HG03159 (cell line): ENCODE measurements at regions not wholly inside any gene's neighbourhood (a gene's known extent, or its start where the extent isn't known, plus 50 kb on each side); places are given as distances from the start of the nearest gene placed in this dataset.
"Not testable (repeated sequence)": the region's sequence is repeated elsewhere in the genome, so short reads cannot be mapped to it uniquely, and the experiment has no call there.

ENCODE experiments used
- ATAC-seq: cut with Tn5 transposase; IDR thresholded peaks from one replicate; pipeline ENCODE4 v1.9.1; 2021; ENCODE audit warnings: mild to moderate bottlenecking, moderate library complexity; ENCODE audit not compliant: unreplicated experiment

DNA sequence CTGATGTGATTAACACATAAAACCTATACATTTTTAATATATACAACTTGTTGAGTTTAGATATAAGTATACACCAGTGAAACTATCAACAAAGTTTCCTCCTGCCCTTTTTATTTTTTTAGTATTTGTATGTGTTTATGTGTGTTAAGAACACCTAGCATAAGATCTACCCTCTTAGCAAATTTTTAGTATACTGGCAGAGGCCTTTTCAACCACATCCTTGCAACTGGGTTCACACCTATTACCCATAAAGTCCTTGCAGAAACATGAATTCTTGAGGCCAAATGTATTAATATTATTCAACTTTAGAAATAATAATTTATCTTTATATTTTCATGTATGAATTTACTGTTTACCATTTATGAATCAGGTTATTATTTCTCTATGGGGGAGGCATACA lies 119.7 kb upstream of the CRIM1 start:
- no peak for ATAC-seq

DNA sequence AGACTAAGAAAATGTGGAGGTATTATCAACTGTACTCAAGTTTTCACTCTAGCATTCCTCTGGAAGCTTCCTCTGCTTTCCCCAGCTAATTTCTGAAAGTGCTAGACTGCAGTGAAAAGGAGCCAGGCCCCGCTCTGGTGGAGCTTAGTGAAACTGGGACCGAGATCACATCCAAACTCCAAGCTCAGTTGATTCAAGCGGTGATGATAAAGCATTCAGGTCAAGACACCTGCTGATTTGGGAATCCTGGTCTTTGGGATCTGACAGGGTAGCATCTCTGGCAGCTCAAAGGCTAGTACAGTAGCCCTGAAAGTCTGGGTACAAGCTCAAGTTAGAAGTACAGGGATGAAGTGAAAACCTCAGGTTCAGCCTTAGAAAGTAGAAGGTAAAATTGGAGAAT lies 120.2 kb upstream of the CRIM1 start:
- no peak for ATAC-seq

DNA sequence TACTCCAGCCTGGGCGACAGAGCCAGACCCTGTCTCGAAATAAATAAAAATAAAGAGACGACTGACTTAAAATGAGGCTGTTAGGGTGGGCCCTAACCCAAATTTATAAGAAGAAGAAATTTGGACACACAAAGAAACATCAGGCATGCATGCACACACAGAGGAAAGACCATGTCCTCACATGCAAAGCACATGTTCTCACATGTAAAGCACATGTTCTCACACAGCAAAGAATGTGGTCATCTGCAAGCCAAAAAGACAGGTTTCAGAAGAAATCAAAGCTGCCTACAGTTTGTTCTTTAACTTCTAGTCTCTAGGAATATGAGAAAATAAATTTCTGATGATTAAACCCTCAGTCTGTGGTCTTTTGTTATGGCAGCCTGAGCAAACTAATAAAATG lies 132.3 kb upstream of the CRIM1 start:
- no peak for ATAC-seq

DNA sequence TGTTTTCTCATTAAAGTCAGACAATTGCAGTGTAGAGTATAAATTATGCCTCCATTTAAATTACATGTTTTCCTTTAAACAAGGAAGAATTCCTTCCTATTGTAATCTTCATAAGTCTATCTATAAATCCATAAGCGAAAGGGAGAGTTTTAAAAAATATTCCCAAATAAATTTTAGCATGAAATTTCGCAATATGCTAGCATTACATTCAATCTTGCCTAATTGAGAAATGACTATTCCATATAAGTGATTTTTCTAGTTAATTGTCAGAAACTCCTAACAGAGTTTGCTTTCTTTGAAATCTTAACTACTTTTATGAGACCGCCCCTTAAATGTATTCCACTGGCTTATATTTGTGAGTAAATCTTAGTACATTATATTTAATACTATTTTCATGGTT lies 133.1 kb upstream of the CRIM1 start:
- no peak for ATAC-seq

DNA sequence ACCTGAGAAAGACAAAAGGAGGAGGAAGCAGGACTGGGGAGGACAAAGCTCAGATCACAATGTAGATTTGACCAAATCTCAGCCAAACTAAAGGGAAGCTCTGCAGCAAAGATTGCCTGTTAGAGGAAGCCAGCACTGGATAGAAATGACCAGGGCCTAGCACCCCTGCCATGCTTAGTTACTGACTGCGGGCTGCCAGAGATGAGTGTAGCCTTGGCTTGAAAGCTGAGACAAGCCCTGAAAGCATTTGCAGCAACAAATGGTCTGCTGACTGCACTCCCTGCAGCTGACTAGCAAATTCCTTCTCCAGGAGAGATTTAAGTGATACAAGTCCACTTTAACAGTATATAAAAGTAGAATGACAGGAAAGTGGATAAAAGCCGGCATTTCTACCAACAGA lies 140.9 kb upstream of the CRIM1 start:
- no peak for ATAC-seq

DNA sequence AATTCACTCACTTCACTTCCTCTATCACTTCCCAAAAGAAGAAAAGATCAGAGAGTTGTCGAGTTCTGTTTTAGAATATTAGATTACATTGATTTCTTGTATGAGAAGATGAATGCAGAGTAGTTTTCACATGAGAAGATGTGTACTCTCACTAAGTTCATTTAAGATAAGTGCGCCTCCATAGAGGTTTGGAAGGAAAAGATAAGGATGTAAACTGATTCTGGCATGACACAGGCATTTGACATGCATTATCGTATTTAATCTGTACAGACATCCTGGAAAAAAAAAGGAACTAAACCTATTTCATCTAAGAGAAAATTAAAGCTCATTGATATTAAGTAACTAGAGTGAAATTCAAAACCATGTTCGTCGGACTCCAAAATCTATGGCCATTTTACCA lies 152.2 kb upstream of the CRIM1 start:
- no peak for ATAC-seq

DNA sequence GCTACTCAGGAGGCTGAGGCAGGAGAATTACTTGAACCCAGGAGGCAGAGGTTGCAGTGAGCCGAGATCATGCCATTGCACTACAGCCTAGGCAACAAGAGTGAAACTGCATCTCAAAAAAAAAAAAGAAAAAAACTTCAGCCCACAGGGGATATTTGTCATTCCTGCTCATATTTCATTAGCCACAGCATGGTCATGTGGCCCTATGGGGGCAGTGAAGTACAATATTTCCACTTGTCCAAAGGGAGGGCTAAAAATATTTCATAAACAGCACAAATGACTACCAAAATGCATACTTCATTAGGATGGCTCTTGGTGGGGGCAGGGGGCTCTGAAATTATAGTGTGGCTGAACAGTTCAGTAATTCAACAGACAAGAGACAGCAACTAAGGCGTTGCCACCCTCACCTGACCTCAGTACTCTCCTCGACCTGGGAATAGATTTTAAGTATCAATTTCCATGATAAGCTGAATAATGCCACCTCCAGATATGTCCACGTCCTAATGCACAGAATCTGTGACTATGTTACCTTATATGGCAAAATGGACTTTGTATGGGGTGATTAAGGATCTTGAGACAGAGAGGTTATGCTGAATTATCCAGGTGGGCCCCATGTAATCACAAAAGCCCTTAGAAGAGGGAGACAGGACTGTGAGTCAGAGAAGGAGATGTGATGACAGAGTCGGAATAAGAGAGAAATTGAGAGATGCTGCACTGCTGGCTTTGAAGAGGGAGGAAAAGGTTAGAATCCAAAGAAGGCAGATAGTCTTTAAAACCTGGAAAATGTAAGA lies 158.2 kb upstream of the CRIM1 start:
- no peak for ATAC-seq

DNA sequence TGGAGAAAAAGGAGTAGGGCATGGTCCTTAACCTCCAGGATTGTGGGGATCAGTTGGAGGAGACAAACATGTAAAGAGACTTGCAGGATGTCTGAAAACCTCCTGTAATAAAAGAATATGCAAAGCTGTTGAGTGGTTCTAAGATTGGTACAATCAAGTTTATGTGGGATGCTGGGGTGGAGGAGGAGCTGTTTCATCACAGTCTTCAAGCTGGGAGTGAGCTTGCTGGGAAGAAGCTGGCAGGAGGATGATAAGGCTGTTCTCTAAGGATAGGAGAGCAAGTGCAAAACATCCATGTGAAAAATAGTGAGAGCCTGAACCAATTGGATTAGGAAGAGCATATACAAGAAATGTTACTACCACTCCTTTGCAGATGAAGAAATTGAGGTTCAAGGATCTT lies 161.9 kb upstream of the CRIM1 start:
- no peak for ATAC-seq

DNA sequence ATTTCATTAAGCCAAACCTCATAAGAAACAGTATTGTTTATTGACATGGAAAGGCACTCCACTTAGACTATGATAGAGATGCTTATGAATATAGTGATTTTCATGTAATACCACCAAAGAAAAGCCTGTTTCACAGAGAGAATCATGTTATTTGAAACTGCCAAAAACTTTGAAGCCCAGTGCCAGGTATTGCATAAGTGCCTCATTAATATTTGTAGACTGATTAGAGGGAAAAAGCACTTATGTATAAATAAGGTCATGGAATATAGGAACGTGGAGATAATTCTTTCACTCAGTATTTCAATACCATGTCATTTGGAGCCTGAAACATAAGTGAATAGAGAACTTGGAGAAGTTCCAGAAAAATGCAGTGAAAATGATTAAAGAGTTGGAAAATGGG lies 162.6 kb upstream of the CRIM1 start:
- no peak for ATAC-seq

DNA sequence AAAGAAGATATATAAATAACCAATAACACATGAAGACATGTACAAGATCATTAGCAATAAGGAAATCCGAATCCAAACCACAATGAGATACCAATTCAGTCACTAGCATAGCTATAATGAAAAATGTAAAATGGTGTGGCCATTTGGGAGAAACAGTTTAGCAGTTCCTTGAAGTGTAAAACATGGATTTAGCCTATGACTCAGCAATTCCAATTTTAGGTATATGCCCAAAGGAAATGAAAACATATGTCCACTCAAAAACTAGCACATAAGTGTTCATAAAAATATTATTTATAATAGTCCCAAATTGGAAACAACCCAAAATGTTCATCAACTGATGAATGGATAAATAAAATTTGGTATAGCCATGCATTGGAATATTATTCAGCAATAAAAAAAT lies 165.5 kb upstream of the CRIM1 start:
- ATAC-seq: no peak

DNA sequence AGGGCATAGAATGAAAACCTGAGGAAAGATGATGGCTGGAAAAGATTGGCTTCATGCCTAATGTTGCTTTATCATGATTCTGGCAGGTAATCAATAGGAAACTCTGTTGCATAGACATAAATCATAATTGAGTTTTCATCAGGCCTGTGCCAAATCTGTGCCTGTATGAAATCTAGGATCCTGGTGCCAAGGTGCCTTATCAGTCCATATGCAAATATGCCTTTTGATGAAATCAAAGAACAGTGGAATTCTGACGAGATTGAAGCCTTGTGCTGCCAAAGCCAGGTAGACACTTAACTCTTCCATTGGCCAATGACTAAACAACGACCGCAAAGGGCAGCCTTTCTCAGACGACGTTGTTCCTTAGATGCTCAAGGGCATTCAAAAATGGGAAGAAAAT lies 170.0 kb upstream of the CRIM1 start:
- ATAC-seq: no peak

DNA sequence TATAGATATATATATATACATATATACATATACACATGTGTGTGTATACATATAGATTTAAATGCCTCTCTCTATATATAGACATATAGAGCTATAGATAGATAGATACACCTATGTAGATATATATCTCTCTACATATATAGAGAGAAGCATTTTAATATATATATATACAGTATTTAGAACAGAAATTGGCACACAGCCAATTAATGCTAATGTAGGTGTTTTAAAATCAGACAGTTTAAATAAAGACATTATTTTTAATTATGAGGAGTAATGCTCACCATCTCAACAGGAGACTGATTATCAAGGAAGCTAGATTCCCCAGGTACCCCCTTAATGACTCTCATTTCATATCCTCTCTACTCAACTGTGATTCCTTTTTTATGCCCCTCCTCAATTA lies 170.7 kb upstream of the CRIM1 start:
- ATAC-seq: no peak

DNA sequence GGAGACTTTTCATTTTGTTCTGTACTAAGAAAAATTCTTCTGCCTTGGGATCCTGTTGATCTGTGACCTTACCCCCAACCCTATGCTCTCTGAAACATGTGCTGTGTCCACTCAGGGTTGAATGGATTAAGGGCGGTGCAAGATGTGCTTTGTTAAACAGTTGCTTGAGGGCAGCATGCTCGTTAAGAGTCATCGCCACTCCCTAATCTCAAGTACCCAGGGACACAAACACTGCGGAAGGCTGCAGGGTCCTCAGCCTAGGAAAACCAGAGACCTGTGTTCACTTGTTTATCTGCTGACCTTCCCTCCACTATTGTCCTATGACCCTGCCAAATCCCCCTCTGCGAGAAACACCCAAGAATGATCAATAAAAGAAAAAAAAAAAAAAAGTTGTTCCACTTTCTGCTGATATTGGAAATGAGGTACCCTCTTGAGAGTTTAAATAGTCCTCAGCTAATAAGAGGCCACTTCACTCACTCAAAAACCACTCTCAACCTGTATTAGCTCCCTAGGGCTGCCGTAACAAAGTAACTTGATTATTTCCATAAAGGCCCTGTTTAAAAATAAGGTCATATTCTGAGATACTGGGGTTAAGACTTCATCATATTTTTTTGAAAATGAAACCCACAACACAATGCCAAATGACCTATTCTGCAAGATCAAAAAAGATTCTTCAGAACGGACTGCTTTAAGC lies 174.6 kb upstream of the CRIM1 start:
- ATAC-seq: not testable (repeated sequence)

DNA sequence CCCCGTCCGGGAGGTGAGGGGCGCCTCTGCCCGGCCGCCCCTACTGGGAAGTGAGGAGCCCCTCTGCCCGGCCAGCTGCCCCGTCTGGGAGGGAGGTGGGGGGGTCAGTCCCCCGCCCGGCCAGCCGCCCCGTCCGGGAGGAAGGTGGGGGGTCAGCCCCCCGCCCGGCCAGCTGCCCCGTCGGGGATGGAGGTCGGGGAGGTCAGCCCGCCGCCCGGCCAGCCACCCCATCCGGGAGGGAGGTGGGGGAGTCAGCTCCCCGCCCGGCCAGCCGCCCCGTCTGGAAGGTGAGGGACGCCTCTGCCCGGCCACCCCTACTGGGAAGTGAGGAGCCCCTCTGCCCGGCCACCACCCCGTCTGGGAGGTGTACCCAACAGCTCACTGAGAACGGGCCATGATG lies 175.3 kb upstream of the CRIM1 start:
- ATAC-seq: not testable (repeated sequence)

DNA sequence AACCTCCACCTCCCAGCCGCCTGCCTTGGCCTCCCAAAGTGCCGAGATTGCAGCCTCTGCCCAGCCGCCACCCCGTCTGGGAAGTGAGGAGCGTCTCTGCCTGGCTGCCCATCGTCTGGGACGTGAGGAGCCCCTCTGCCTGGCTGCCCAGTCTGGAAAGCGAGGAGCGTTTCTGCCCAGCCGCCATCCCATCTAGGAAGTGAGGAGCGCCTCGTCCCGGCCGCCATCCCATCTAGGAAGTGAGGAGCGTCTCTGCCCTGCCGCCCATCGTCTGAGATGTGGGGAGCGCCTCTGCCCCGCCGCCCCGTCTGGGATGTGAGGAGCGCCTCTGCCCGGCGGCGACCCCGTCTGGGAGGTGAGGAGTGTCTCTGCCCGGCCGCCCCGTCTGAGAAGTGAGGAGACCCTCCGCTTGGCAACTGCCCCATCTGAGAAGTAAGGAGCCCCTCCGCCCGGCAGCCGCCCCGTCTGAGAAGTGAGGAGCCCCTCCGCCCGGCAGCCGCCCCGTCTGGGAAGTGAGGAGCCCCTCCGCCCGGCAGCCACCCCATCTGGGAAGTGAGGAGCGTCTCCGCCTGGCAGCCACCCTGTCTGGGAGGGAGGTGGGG lies 175.8 kb upstream of the CRIM1 start:
- ATAC-seq: not testable (repeated sequence)

DNA sequence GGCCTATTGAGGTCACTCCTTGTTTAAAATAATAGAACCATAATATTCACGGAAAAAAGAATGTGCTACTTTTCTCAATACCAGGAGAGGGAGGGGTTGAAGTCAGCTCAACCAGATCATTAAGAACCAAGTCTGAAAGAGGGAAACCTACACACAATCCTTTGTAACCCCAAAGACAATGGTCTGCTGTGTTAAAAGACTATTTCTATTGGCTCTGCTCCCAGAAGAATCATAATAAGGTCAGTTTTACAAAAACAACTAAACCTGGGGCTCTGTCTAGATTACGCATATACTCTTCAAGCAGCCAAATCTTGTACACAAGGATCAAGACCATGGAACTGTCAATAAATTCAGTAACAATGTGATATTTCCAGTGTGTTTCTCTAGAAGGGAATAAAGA lies 177.2 kb upstream of the CRIM1 start:
- no peak for ATAC-seq

DNA sequence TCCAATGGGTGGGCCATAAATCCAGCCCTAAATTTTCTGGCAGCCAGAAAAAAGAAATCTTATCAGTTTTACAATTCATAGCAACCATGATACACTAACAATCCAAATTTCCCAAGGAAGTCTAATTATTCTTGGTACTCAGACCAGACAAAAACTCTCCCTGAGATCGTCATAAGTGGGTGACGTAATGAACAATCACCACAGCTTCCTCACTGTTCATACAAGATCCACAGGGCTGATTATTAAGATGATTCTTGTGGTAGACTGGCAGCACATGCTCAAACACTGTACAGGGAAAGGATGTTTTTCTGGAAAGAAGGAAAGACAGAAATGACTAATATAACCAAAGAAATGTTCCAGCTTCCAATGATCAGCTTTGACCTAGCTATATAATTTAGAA lies 178.3 kb upstream of the CRIM1 start:
- no peak for ATAC-seq

DNA sequence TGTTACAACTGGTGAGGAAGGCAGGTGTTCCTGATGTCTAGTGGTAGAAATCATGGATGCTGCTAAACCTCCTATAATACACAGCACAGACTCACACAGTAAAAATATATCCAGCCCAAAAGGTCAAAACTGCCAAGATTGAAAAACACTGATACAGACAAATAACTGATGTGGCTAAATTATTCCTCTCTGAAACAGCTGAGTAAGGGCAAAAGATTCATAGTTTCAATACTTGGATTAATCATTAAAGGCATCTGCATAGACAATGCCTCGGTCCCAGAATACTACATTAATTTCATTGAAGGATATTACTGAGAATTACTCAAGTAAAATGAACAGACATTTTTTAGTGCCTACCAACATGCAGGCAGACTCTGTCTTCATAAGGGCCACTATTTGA lies 180.7 kb upstream of the CRIM1 start:
- no peak for ATAC-seq

DNA sequence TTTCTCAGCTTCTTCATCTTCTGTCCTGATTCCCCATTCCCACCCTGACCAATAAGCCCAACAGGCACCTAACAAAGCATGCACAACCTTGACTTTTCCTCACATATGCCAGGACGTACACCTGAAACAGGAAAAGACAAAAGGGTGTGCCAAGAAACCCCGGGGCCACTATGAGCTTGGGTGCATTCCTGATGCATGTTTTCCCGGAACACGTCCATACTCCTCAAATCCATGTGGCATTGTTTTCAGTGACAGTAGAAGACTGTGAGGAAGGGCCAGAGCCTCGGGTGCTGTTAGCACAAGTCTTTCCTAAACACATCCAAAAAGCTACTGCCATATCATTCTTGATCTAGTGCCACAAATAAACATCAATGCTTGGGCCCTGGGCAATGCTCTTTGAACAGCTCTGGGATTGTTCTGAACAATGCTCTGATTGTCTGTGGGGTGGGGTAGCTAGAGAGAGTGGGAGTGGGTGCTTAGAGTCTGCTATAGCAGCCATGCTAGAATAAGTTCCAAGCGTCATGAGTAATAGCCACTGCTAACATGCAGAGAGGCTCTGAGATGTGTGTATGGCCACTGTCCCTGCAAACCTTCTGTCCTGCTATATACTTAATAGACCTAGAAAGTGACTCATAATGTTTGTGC lies 181.7 kb upstream of the CRIM1 start:
- ATAC-seq: no peak

DNA sequence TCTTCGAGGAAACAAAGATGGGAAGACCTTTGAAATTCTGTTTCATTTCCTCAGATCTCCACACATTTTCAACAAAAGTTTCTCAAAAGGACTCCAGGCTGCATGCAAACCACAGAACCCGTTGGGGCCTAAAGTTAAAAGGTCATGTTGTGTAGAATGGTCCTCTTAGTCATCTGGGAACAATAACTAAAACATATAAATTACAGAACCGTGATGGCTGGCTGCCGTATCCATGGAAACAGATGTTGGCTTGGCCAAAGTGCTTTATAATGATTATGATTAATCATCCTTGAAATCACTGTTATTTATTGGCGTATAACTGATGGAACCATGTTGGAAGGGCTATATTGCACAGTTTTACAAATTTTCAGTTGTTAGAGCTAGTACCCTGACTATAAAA lies 182.8 kb upstream of the CRIM1 start:
- no peak for ATAC-seq

DNA sequence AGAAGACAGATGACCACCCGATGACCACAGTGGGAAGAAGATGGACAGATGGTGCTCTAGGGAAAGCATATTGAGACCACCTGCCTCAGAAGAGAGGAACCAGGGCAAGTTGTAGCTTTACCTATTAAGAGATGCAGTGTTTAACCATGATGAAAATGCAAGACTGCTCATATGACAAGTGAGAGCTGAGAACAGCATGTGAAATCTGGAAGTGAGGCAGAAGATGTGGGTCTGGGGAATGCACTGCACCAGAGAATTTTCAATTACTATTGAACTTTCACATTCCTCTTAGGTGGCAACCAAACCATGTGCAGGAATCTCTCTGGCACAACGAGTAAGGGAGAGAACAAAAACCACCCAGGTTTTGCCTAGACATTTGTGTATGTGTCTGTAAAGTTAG lies 184.8 kb upstream of the CRIM1 start:
- no peak for ATAC-seq

DNA sequence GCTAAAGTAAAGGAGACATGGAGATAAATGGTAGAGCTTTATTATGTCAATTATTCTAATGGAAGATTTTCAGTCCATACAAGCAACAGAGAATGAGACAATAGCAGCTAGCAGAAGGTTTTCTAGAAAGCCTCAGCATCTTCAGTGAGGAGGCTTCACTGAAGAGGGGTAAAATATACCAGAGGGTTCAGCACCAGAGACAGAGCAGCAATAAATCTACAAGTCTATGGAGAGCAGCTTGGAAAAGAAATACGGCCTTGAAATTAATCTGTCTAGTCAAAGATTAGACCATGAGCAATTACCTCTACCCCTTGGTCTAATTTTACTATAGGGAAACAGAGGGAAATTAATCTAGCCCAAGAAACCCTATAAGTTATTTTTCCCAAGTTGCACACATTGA lies 185.7 kb upstream of the CRIM1 start:
- no peak for ATAC-seq
